Neural progenitor cell (in vitro differentiated cells): ENCODE measurements at regions not wholly inside any gene's neighbourhood (a gene's known extent, or its start where the extent isn't known, plus 50 kb on each side); places are given as distances from the start of the nearest gene placed in this dataset.

ENCODE experiments used
- DNase-seq: peaks from one replicate; pipeline ENCODE4 v3.0.0-alpha.2; 2016; ENCODE audit warnings: low spot score
- H2AFZ ChIP-seq: fragments of 200-600 bp; sonication (generic); replicated peaks from 2 replicates; pipeline ENCODE4 v1.6.1; 2016; ENCODE audit warnings: antibody characterized with exemption
- H3F3A ChIP-seq: fragments of 200-600 bp; sonication (generic); 2 replicates; pipeline ENCODE4 v1.6.1; 2016; ENCODE audit warnings: antibody characterized with exemption, low read depth
- H3K27ac ChIP-seq: fragments of 200-600 bp; sonication (generic); 2 replicates; pipeline ENCODE4 v1.5.1; 2016; ENCODE audit warnings: mild to moderate bottlenecking
- H3K27me3 ChIP-seq: fragments of 200-600 bp; sonication (generic); 2 replicates; pipeline ENCODE4 v1.6.1; 2016; ENCODE audit warnings: mild to moderate bottlenecking, moderate library complexity
- H3K36me3 ChIP-seq: fragments of 200-600 bp; sonication (generic); 2 replicates; pipeline ENCODE4 v1.5.1; 2016
- H3K4me1 ChIP-seq: fragments of 200-600 bp; sonication (generic); 2 replicates; pipeline ENCODE4 v1.6.1; 2016; ENCODE audit warnings: mixed run types
- H3K4me2 ChIP-seq: fragments of 200-600 bp; sonication (generic); 2 replicates; pipeline ENCODE4 v1.6.1; 2016
- H3K4me3 ChIP-seq: fragments of 200-600 bp; sonication (generic); 2 replicates; pipeline ENCODE4 v1.5.1; 2016
- H3K79me2 ChIP-seq: fragments of 200-600 bp; sonication (generic); 2 replicates; pipeline ENCODE4 v1.6.1; 2016; ENCODE audit warnings: low read depth
- H3K9ac ChIP-seq: fragments of 200-600 bp; sonication (generic); 2 replicates; pipeline ENCODE4 v1.6.1; 2016
- H3K9me3 ChIP-seq: fragments of 200-600 bp; sonication (generic); 2 replicates; pipeline ENCODE4 v1.5.1; 2016; ENCODE audit warnings: low read depth
- H4K20me1 ChIP-seq: fragments of 200-600 bp; sonication (generic); 2 replicates; pipeline ENCODE4 v1.6.1; 2016; ENCODE audit warnings: low read depth
- H3K27ac Mint-ChIP-seq: 3 replicates; pipeline ENCODE4 v1.8.0; 2021; ENCODE audit warnings: mixed read lengths
- H3K27me3 Mint-ChIP-seq: 2 replicates; pipeline ENCODE4 v1.8.0; 2022; ENCODE audit warnings: low read depth, mild to moderate bottlenecking, inconsistent platforms, moderate library complexity, mixed read lengths; ENCODE audit not compliant: insufficient read depth
- H3K36me3 Mint-ChIP-seq: 3 replicates; pipeline ENCODE4 v1.8.0; 2021; ENCODE audit warnings: mixed read lengths
- H3K4me1 Mint-ChIP-seq: 3 replicates; pipeline ENCODE4 v1.8.0; 2021; ENCODE audit warnings: mixed read lengths
- H3K4me3 Mint-ChIP-seq: 3 replicates; pipeline ENCODE4 v1.8.0; 2021; ENCODE audit warnings: mild to moderate bottlenecking, moderate library complexity, mixed read lengths
- H3K9me3 Mint-ChIP-seq: 3 replicates; pipeline ENCODE4 v1.8.0; 2020; ENCODE audit warnings: mixed read lengths
- EZH2 ChIP-seq: fragments of 200-600 bp; sonication (generic); IDR thresholded peaks from 2 replicates; pipeline ENCODE4 v1.6.1; 2017; ENCODE audit warnings: antibody characterized with exemption, mild to moderate bottlenecking, moderate library complexity
- EZH2phosphoT487 ChIP-seq: fragments of 200-600 bp; sonication (generic); IDR thresholded peaks from 2 replicates; pipeline ENCODE4 v1.6.1; 2017; ENCODE audit warnings: antibody characterized with exemption
- TF ChIP-seq, protein P1 (sequence below): fragments of 200-600 bp; sonication (generic); IDR thresholded peaks from 2 replicates; pipeline ENCODE4 v1.5.1; 2017; ENCODE audit warnings: antibody characterized with exemption, mild to moderate bottlenecking

DNA sequence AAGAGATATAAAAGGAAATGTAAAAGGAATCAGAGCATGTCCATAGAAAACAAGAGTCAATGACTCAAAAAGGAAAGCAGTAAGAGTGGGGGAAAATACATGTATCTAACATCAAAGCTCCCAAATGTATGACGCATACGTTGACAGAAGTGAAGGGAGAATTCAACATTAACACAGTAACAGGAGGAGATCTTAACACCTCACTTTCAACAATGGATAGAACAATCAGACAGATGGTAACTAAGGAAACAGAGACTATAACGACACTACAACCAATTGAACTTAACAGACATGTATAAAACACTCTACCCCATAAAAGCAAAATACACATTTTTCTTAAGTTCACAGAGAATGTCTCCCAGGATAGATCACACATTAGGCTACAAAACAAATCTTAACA, 774.8 kb upstream of the ARGLU1 start:
- Histone ChIP-seq H3K4me3 (no peak overlapping the region), H3K4me2 (no peak overlapping the region), H3K9ac (no peak overlapping the region), H3K36me3 (no peaks in the 10 kb centered on the region), H4K20me1 (no peaks in the 10 kb centered on the region), H2AFZ (no peak overlapping the region), H3K79me2 (no peaks in the 10 kb centered on the region), H3K27me3 (no peaks in the 10 kb centered on the region), H3K9me3 (no peaks in the 10 kb centered on the region), H3K4me1 (no peaks in the 10 kb centered on the region), H3K27ac (no peak overlapping the region), H3F3A (no peaks in the 10 kb centered on the region)
- DNase-seq, result no peak
- no peak for TF ChIP-seq EZH2
- TF ChIP-seq EZH2phosphoT487, result no peak
- TF ChIP-seq, protein P1, sequence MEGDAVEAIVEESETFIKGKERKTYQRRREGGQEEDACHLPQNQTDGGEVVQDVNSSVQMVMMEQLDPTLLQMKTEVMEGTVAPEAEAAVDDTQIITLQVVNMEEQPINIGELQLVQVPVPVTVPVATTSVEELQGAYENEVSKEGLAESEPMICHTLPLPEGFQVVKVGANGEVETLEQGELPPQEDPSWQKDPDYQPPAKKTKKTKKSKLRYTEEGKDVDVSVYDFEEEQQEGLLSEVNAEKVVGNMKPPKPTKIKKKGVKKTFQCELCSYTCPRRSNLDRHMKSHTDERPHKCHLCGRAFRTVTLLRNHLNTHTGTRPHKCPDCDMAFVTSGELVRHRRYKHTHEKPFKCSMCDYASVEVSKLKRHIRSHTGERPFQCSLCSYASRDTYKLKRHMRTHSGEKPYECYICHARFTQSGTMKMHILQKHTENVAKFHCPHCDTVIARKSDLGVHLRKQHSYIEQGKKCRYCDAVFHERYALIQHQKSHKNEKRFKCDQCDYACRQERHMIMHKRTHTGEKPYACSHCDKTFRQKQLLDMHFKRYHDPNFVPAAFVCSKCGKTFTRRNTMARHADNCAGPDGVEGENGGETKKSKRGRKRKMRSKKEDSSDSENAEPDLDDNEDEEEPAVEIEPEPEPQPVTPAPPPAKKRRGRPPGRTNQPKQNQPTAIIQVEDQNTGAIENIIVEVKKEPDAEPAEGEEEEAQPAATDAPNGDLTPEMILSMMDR, result no peak
- Mint-ChIP-seq H3K4me1 (peaks cover 6% of the 10 kb centered on the region), H3K4me3 (no peak overlapping the region), H3K9me3 (no peaks in the 10 kb centered on the region), H3K27ac (no peak overlapping the region), H3K36me3 (no peaks in the 10 kb centered on the region), H3K27me3 (no peaks in the 10 kb centered on the region)

GRCh38 chr13:107339209-107339608, 771.3 kb upstream of the ARGLU1 start:
- H3K9me3 Mint-ChIP-seq, result no peaks in the 10 kb centered on the region
- H3K4me1 Mint-ChIP-seq, result peaks cover 6% of the 10 kb centered on the region
- no peak overlapping the region for H3K27ac Mint-ChIP-seq
- no peaks in the 10 kb centered on the region for H3K9me3 ChIP-seq
- H2AFZ ChIP-seq, result no peak overlapping the region
- DNase-seq, result no peak
- H3K27me3 Mint-ChIP-seq, result no peaks in the 10 kb centered on the region
- TF ChIP-seq, protein P1, result no peak
- TF ChIP-seq EZH2, result no peak
- no peak for TF ChIP-seq EZH2phosphoT487
- H3K36me3 Mint-ChIP-seq, result no peaks in the 10 kb centered on the region
- H3K27me3 ChIP-seq, result no peaks in the 10 kb centered on the region
- H3K4me1 ChIP-seq, result no peaks in the 10 kb centered on the region
- H3K9ac ChIP-seq, result no peak overlapping the region
- no peaks in the 10 kb centered on the region for H3F3A ChIP-seq
- H3K4me2 ChIP-seq, result no peak overlapping the region
- H3K4me3 ChIP-seq, result no peak overlapping the region
- no peak overlapping the region for H3K27ac ChIP-seq
- H3K79me2 ChIP-seq, result no peaks in the 10 kb centered on the region
- H3K36me3 ChIP-seq, result no peaks in the 10 kb centered on the region
- H3K4me3 Mint-ChIP-seq, result no peak overlapping the region
- H4K20me1 ChIP-seq, result no peaks in the 10 kb centered on the region

GRCh38 chr13:107332188-107332587, 764.3 kb upstream of the ARGLU1 start:
- no peaks in the 10 kb centered on the region for H3K36me3 ChIP-seq
- Mint-ChIP-seq H3K9me3 (no peaks in the 10 kb centered on the region), H3K27me3 (no peaks in the 10 kb centered on the region), H3K27ac (no peak overlapping the region), H3K4me3 (no peak overlapping the region), H3K4me1 (no peaks in the 10 kb centered on the region), H3K36me3 (no peaks in the 10 kb centered on the region)
- H3K9ac ChIP-seq, result no peak overlapping the region
- H3K27me3 ChIP-seq, result no peaks in the 10 kb centered on the region
- H3K27ac ChIP-seq, result no peak overlapping the region
- H3K4me1 ChIP-seq, result no peaks in the 10 kb centered on the region
- H3K4me3 ChIP-seq, result no peak overlapping the region
- H4K20me1 ChIP-seq, result no peaks in the 10 kb centered on the region
- H3K9me3 ChIP-seq, result no peaks in the 10 kb centered on the region
- no peak overlapping the region for H3K4me2 ChIP-seq
- H2AFZ ChIP-seq, result no peak overlapping the region
- DNase-seq, result no peak
- H3F3A ChIP-seq, result no peaks in the 10 kb centered on the region
- TF ChIP-seq EZH2phosphoT487, result no peak
- TF ChIP-seq, protein P1, result no peak
- TF ChIP-seq EZH2, result no peak
- H3K79me2 ChIP-seq, result no peaks in the 10 kb centered on the region

DNA sequence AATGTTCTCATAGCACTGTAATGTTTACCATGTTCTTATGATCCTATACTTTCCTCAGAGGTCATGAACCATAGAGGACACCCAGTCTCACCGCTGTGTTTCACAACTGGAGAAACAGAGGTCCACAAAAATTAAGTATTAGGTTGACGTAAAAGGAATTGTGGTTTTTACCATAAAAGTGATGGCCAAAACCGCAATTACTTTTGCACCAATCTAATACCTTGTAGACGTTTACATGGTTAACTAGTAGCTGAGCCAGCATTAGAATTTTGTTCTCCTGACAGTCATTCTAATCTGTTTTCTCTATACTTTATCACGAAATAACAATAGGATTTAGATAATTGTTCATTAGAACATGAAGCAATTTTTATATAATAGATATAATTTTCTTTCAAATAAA, 763.4 kb upstream of the ARGLU1 start:
- H3K27me3 ChIP-seq, result no peaks in the 10 kb centered on the region
- DNase-seq, result no peak
- no peak overlapping the region for H3K27ac ChIP-seq
- H3K4me2 ChIP-seq, result no peak overlapping the region
- H3F3A ChIP-seq, result no peaks in the 10 kb centered on the region
- H3K4me1 ChIP-seq, result no peaks in the 10 kb centered on the region
- no peak overlapping the region for H3K4me3 ChIP-seq
- no peak overlapping the region for H3K9ac ChIP-seq
- H3K36me3 Mint-ChIP-seq, result no peaks in the 10 kb centered on the region
- H3K4me3 Mint-ChIP-seq, result no peak overlapping the region
- H3K36me3 ChIP-seq, result no peaks in the 10 kb centered on the region
- H3K9me3 ChIP-seq, result no peaks in the 10 kb centered on the region
- H3K4me1 Mint-ChIP-seq, result no peaks in the 10 kb centered on the region
- H4K20me1 ChIP-seq, result no peaks in the 10 kb centered on the region
- H3K27ac Mint-ChIP-seq, result no peak overlapping the region
- no peak overlapping the region for H2AFZ ChIP-seq
- no peaks in the 10 kb centered on the region for H3K27me3 Mint-ChIP-seq
- no peak for TF ChIP-seq EZH2
- TF ChIP-seq EZH2phosphoT487, result no peak
- TF ChIP-seq, protein P1, result no peak
- no peaks in the 10 kb centered on the region for H3K79me2 ChIP-seq
- no peaks in the 10 kb centered on the region for H3K9me3 Mint-ChIP-seq
